ENCODE measurements at regions not wholly inside any gene's neighbourhood (a gene's known extent, or its start where the extent isn't known, plus 50 kb on each side); places are given as distances from the start of the nearest gene placed in this dataset.
"Not testable (repeated sequence)": the region's sequence is repeated elsewhere in the genome, so short reads cannot be mapped to it uniquely, and the experiment has no call there.

DNA sequence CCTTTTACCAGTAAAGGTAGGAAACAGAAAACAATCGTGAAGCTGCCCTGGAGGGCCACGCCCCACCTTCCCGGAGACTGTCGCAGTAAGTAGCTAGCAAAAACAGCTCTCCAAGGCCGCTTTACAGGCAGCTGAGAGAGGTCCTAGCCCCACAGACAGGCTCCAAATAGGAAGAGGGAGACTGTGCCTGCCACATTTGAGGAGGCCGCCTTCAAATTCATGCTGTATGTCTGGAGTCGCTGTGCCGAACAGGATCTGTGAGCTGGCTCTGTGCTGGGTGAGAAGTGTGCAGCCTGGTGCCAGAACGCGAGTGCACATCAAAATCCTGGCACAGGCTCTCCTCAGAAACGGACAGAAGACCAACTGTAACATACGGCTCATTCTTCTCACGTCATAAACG lies 582.2 kb downstream of the CETN3 start:
- Histone ChIP-seq H3K4me3 (ENCODE audit: low read depth in 1 of 2, low read length in 1 of 2) (no peak overlapping the region), H3K27me3 (no peaks in the 10 kb centered on the region), H3K27ac (no peak overlapping the region), H3K9me3 (no peaks in the 10 kb centered on the region), H3K4me1 (ENCODE audit: control insufficient read depth in 1 of 2, insufficient read depth in 1 of 2, low read depth in 1 of 2, low read length in 1 of 2) (no peaks in the 10 kb centered on the region), H3K36me3 (no peaks in the 10 kb centered on the region)
- TF ChIP-seq, protein P1, sequence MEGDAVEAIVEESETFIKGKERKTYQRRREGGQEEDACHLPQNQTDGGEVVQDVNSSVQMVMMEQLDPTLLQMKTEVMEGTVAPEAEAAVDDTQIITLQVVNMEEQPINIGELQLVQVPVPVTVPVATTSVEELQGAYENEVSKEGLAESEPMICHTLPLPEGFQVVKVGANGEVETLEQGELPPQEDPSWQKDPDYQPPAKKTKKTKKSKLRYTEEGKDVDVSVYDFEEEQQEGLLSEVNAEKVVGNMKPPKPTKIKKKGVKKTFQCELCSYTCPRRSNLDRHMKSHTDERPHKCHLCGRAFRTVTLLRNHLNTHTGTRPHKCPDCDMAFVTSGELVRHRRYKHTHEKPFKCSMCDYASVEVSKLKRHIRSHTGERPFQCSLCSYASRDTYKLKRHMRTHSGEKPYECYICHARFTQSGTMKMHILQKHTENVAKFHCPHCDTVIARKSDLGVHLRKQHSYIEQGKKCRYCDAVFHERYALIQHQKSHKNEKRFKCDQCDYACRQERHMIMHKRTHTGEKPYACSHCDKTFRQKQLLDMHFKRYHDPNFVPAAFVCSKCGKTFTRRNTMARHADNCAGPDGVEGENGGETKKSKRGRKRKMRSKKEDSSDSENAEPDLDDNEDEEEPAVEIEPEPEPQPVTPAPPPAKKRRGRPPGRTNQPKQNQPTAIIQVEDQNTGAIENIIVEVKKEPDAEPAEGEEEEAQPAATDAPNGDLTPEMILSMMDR (IDR thresholded peaks at IDR 0.05), result no peak

DNA sequence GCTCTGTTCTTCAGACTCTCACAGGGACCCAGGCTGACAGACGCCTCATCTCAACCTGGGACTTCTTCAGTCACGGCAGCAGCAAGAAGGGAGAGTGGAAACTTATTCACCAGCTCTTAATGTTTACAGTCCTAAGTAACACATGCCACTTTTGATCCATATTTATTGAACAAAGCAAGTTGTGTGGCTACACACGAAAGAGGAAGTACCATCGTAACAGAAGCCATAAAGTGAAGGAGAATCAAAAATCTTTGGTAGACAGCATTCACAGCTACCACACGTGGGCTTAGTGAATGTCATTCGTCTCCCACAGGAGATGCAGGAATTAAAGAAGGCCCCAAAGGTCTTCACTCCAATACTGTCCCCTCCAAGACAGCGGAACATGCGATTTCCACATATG lies 582.6 kb downstream of the CETN3 start:
- no peaks in the 10 kb centered on the region for H3K27me3 ChIP-seq

DNA sequence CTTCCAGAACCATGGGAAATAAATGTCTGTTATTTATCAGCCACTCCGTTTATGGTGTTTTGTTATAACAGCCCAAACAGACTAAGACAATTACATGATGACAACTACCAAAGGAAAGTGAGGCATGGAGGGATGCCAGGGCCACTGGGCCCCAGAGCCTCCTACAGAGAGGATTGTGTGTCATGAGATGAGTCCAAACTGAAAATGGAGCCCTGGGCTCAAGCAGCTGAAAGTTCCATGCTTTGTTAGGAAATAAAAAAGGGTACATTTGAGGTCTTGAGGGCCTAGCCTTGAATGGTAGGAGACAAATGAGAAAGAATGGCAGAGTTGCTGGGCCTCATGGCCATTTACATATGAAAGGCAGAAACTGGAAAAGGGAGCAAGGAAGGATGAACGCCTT lies 586.5 kb downstream of the CETN3 start:
- Histone ChIP-seq H3K4me3 (ENCODE audit: low read depth in 1 of 2, low read length in 1 of 2) (no peak overlapping the region), H3K27me3 (no peaks in the 10 kb centered on the region), H3K9me3 (no peaks in the 10 kb centered on the region), H3K4me1 (ENCODE audit: control insufficient read depth in 1 of 2, insufficient read depth in 1 of 2, low read depth in 1 of 2, low read length in 1 of 2) (no peaks in the 10 kb centered on the region), H3K27ac (no peak overlapping the region), H3K36me3 (no peaks in the 10 kb centered on the region)
- TF ChIP-seq, protein P1 (IDR thresholded peaks at IDR 0.05), result no peak

More for the DNA sequence above, 582.6 kb downstream of the CETN3 start:
- H3K4me3 ChIP-seq (ENCODE audit: low read depth in 1 of 2, low read length in 1 of 2), result no peak overlapping the region
- H3K36me3 ChIP-seq, result no peaks in the 10 kb centered on the region
- no peaks in the 10 kb centered on the region for H3K4me1 ChIP-seq (ENCODE audit: control insufficient read depth in 1 of 2, insufficient read depth in 1 of 2, low read depth in 1 of 2, low read length in 1 of 2)
- H3K27ac ChIP-seq, result no peak overlapping the region
- TF ChIP-seq, protein P1 (IDR thresholded peaks at IDR 0.05), result no peak
- no peaks in the 10 kb centered on the region for H3K9me3 ChIP-seq

DNA sequence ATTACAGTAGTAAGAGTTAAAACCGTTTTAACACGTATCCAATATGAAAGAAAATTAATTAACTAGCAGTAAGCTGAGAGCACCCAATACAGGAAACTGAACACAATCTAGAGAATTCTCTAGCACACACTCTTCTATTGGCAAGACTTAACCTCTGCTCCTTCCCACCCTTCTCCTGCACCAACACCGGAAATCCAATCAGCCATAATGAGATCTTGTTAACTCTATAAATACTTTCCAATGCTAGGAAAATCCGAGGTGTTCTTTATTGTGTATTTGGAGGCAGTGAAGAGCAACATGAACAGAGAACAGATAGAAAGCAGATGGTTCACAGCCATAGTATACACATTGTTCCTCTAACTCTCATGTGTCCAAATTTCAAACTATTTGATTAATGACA lies 591.7 kb downstream of the CETN3 start:
- Histone ChIP-seq H3K27me3 (no peaks in the 10 kb centered on the region), H3K4me1 (ENCODE audit: control insufficient read depth in 1 of 2, insufficient read depth in 1 of 2, low read depth in 1 of 2, low read length in 1 of 2) (no peaks in the 10 kb centered on the region), H3K4me3 (ENCODE audit: low read depth in 1 of 2, low read length in 1 of 2) (no peak overlapping the region), H3K36me3 (no peaks in the 10 kb centered on the region), H3K9me3 (no peaks in the 10 kb centered on the region), H3K27ac (no peak overlapping the region)
- TF ChIP-seq, protein P1 (IDR thresholded peaks at IDR 0.05), result no peak

DNA sequence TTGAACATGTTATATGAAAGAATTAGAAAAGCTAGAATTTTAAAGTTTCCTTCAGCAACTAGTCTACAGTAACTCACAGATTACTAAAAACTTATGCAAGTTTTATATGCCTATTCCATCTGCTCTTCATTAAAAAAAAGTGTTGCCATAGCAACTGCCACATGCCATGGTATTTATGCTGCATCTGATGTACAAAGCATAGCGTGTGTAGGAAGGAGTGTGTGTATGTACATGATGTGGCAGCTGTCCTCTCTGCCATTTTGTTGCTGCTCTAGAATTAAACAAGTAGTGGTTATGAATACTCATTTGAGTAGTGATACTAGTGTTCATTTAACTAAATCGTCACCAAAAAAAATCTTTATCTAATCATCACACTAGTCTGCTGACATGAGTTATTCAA lies 593.5 kb downstream of the CETN3 start:
- Histone ChIP-seq H3K36me3 (no peaks in the 10 kb centered on the region), H3K4me3 (ENCODE audit: low read depth in 1 of 2, low read length in 1 of 2) (no peak overlapping the region), H3K4me1 (ENCODE audit: control insufficient read depth in 1 of 2, insufficient read depth in 1 of 2, low read depth in 1 of 2, low read length in 1 of 2) (no peaks in the 10 kb centered on the region), H3K27me3 (no peaks in the 10 kb centered on the region), H3K9me3 (no peaks in the 10 kb centered on the region), H3K27ac (no peak overlapping the region)
- TF ChIP-seq, protein P1 (IDR thresholded peaks at IDR 0.05), result no peak

DNA sequence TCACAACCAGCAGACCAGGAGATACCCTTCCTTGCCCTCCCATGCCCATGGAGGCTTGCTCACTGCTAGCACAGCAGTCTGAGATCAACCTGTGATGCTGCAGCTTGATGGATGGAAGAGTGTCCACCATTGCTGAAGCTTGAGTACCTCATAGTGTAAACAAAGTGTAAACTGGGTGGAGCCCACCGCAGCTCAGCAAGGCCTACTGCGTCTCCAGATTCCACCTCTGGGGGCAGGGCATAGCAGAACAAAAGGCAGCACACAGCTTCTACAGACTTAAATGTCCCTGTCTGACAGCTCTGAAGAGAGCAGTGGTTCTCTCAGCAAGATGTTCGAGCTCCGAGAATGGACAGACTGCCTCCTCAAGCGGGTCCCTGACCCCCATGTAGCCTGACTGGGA lies 608.8 kb downstream of the CETN3 start:
- H3K27me3 ChIP-seq; H3K4me1 ChIP-seq (ENCODE audit: control insufficient read depth in 1 of 2, insufficient read depth in 1 of 2, low read depth in 1 of 2, low read length in 1 of 2); H3K4me3 ChIP-seq (ENCODE audit: low read depth in 1 of 2, low read length in 1 of 2); H3K36me3 ChIP-seq; H3K27ac ChIP-seq; H3K9me3 ChIP-seq: not testable (repeated sequence)

DNA sequence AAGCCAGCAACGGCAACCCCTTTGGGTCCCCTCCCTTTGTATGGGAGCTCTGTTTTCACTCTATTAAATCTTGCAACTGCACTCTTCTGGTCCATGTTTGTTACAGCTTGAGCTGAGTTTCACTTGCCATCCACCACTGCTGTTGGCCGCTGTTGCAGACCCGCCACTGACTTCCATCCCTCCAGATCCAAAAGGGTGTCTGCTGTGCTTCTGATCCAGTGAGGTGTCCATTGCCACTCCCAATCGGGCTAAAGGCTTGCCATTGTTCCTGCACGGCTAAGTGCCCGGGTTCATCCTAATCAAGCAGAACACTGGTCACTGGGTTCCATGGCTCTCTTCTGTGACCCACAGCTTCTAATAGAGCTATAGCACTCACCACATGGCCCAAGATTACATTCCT lies 615.1 kb downstream of the CETN3 start:
- H3K9me3 ChIP-seq; H3K4me3 ChIP-seq (ENCODE audit: low read depth in 1 of 2, low read length in 1 of 2); H3K4me1 ChIP-seq (ENCODE audit: control insufficient read depth in 1 of 2, insufficient read depth in 1 of 2, low read depth in 1 of 2, low read length in 1 of 2); H3K27ac ChIP-seq; H3K36me3 ChIP-seq; H3K27me3 ChIP-seq: not testable (repeated sequence)

DNA sequence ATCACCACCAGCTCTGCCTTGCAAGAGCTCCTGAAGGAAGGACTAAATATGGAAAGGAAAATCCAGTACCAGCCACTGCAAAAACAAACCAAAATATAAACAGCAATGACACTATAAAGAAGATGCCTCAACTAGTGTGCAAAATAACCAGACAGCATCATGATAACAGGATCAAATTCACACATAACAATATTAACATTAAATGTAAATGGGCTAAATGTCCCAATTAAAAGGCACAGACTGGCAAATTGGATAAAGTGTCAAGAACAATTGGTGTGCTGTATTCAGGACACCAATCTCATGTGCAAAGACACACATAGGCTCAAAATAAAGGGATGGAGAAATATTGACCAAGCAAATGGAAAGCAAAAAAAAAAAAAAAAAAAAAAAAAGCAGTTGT lies 629.8 kb downstream of the CETN3 start:
- not testable (repeated sequence) for H3K27me3 ChIP-seq; H3K36me3 ChIP-seq; H3K4me1 ChIP-seq (ENCODE audit: control insufficient read depth in 1 of 2, insufficient read depth in 1 of 2, low read depth in 1 of 2, low read length in 1 of 2); H3K9me3 ChIP-seq; H3K4me3 ChIP-seq (ENCODE audit: low read depth in 1 of 2, low read length in 1 of 2); H3K27ac ChIP-seq

Measured in neutrophil (primary cell).